Peyer's patch (tissue), 4 donors: ENCODE measurements at regions not wholly inside any gene's neighbourhood (a gene's known extent, or its start where the extent isn't known, plus 50 kb on each side); places are given as distances from the start of the nearest gene placed in this dataset.

ENCODE experiments used
- POLR2A ChIP-seq, 2 donors: fragments of 450-650 bp; IDR thresholded peaks; one replicate each; pipeline ENCODE4 v1.5.1; 2017; ENCODE audit warnings: antibody characterized with exemption in 2 of 2, mild to moderate bottlenecking in 2 of 2, moderate library complexity in 2 of 2
- TF ChIP-seq, protein P1 (sequence below), 6 experiments: fragments of 450-650 bp in 4 of 6; fragments of 200-600 bp in 2 of 6; sonication (generic) in 1 of 6; IDR thresholded peaks; one replicate each; pipeline ENCODE4 v1.5.1; 2017 to 2019; ENCODE audit warnings: antibody characterized with exemption in 6 of 6, mild to moderate bottlenecking in 3 of 6, moderate library complexity in 1 of 6

GRCh38 chr1:99363531-99363930 lies 99.2 kb downstream of the PLPPR4 start:
- TF ChIP-seq, protein P1, sequence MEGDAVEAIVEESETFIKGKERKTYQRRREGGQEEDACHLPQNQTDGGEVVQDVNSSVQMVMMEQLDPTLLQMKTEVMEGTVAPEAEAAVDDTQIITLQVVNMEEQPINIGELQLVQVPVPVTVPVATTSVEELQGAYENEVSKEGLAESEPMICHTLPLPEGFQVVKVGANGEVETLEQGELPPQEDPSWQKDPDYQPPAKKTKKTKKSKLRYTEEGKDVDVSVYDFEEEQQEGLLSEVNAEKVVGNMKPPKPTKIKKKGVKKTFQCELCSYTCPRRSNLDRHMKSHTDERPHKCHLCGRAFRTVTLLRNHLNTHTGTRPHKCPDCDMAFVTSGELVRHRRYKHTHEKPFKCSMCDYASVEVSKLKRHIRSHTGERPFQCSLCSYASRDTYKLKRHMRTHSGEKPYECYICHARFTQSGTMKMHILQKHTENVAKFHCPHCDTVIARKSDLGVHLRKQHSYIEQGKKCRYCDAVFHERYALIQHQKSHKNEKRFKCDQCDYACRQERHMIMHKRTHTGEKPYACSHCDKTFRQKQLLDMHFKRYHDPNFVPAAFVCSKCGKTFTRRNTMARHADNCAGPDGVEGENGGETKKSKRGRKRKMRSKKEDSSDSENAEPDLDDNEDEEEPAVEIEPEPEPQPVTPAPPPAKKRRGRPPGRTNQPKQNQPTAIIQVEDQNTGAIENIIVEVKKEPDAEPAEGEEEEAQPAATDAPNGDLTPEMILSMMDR (IDR thresholded peaks at IDR 0.05) = no peak
- TF ChIP-seq POLR2A (IDR thresholded peaks at IDR 0.05) = no peak
